T-helper 1 cell (primary cell): ENCODE measurements at regions not wholly inside any gene's neighbourhood (a gene's known extent, or its start where the extent isn't known, plus 50 kb on each side); places are given as distances from the start of the nearest gene placed in this dataset.
"Not testable (repeated sequence)": the region's sequence is repeated elsewhere in the genome, so short reads cannot be mapped to it uniquely, and the experiment has no call there.

Source experiments
- DNase-seq, 5 donors: peaks; one replicate each; pipeline ENCODE4 v3.0.0-alpha.2; 2012 to 2020

- no peak for DNase-seq
Observed at GRCh38 chr3:80424951-80425350, 657.2 kb upstream of the ROBO1 start.

GRCh38 chr3:80408030-80408721, 640.4 kb upstream of the ROBO1 start:
- no peak for DNase-seq

- no peak for DNase-seq
Observed at GRCh38 chr3:80405618-80406017, 637.8 kb upstream of the ROBO1 start.

GRCh38 chr3:80395023-80395422, 627.2 kb upstream of the ROBO1 start:
- no peak for DNase-seq

GRCh38 chr3:80391573-80391972, 623.8 kb upstream of the ROBO1 start:
- DNase-seq = no peak

- DNase-seq = no peak
Observed at GRCh38 chr3:80384811-80385210, 617.0 kb upstream of the ROBO1 start.

GRCh38 chr3:80374423-80374822, 606.6 kb upstream of the ROBO1 start:
- DNase-seq = no peak

- no peak for DNase-seq
Observed at GRCh38 chr3:80368616-80369015, 600.8 kb upstream of the ROBO1 start.

GRCh38 chr3:80366808-80367548, 599.2 kb upstream of the ROBO1 start:
- DNase-seq = no peak

- no peak for DNase-seq
Observed at GRCh38 chr3:80357761-80358160, 590.0 kb upstream of the ROBO1 start.

- no peak for DNase-seq
Observed at GRCh38 chr3:80355144-80355543, 587.3 kb upstream of the ROBO1 start.

- DNase-seq = no peak
Observed at GRCh38 chr3:80351201-80351600, 583.4 kb upstream of the ROBO1 start.

GRCh38 chr3:80350771-80351170, 583.0 kb upstream of the ROBO1 start:
- no peak for DNase-seq

- no peak for DNase-seq
Observed at GRCh38 chr3:80338366-80338765, 570.6 kb upstream of the ROBO1 start.

GRCh38 chr3:80334534-80334933, 566.7 kb upstream of the ROBO1 start:
- DNase-seq = no peak

- DNase-seq = no peak
Observed at GRCh38 chr3:80331494-80332170, 563.8 kb upstream of the ROBO1 start.

GRCh38 chr3:80314541-80314940, 546.7 kb upstream of the ROBO1 start:
- not testable (repeated sequence) for DNase-seq

GRCh38 chr3:80308637-80309036, 540.8 kb upstream of the ROBO1 start:
- no peak for DNase-seq

GRCh38 chr3:80307844-80308243, 540.0 kb upstream of the ROBO1 start:
- DNase-seq = no peak

GRCh38 chr3:80297720-80298119, 529.9 kb upstream of the ROBO1 start:
- no peak for DNase-seq

GRCh38 chr3:80285388-80285787, 517.6 kb upstream of the ROBO1 start:
- no peak for DNase-seq

GRCh38 chr3:80283783-80284182, 516.0 kb upstream of the ROBO1 start:
- DNase-seq = no peak

GRCh38 chr3:80278056-80278455, 510.3 kb upstream of the ROBO1 start:
- no peak for DNase-seq

- DNase-seq = no peak
Observed at GRCh38 chr3:80275120-80275519, 507.3 kb upstream of the ROBO1 start.
